ENCODE measurements at regions not wholly inside any gene's neighbourhood (a gene's known extent, or its start where the extent isn't known, plus 50 kb on each side); places are given as distances from the start of the nearest gene placed in this dataset.

- H3K27ac ChIP-seq: no peak overlapping the region
- TF ChIP-seq EP300 (IDR thresholded peaks at IDR 0.05) (no peak), POLR2A (IDR thresholded peaks at IDR 0.05) (no peak), POLR2AphosphoS5 (IDR thresholded peaks at IDR 0.05) (no peak), CTCF (IDR thresholded peaks at IDR 0.05) (no peak)
- H3K4me1 ChIP-seq: no peaks in the 10 kb centered on the region
- no peaks in the 10 kb centered on the region for H3K36me3 ChIP-seq
- no peak for DNase-seq (ENCODE audit: low spot score in 2 of 2)
- no peak overlapping the region for H3K4me3 ChIP-seq
- no peaks in the 10 kb centered on the region for H3K27me3 ChIP-seq
- no peaks in the 10 kb centered on the region for H3K9me3 ChIP-seq
- 59% methylated on average over 3 of the region's 3 CpGs for WGBS
Observed at GRCh38 chr18:11290786-11291185, 141.4 kb upstream of the PIEZO2 start.

- no peak for DNase-seq (ENCODE audit: low spot score in 2 of 2)
- TF ChIP-seq CTCF (IDR thresholded peaks at IDR 0.05) (no peak), POLR2A (IDR thresholded peaks at IDR 0.05) (no peak), POLR2AphosphoS5 (IDR thresholded peaks at IDR 0.05) (no peak), EP300 (IDR thresholded peaks at IDR 0.05) (no peak)
- WGBS: 100% methylated on average over 1 of the region's 1 CpG
- H3K4me1 ChIP-seq: no peaks in the 10 kb centered on the region
- no peak overlapping the region for H3K4me3 ChIP-seq
- H3K27me3 ChIP-seq: no peaks in the 10 kb centered on the region
- no peak overlapping the region for H3K27ac ChIP-seq
- H3K36me3 ChIP-seq: no peaks in the 10 kb centered on the region
- H3K9me3 ChIP-seq: no peaks in the 10 kb centered on the region
Observed at GRCh38 chr18:11289248-11289647, 139.9 kb upstream of the PIEZO2 start.

GRCh38 chr18:11288401-11288800 lies 139.0 kb upstream of the PIEZO2 start:
- no peaks in the 10 kb centered on the region for H3K27me3 ChIP-seq
- WGBS: 83% methylated on average over 1 of the region's 1 CpG
- TF ChIP-seq CTCF (IDR thresholded peaks at IDR 0.05) (no peak), POLR2AphosphoS5 (IDR thresholded peaks at IDR 0.05) (no peak), EP300 (IDR thresholded peaks at IDR 0.05) (no peak), POLR2A (IDR thresholded peaks at IDR 0.05) (no peak)
- H3K36me3 ChIP-seq: no peaks in the 10 kb centered on the region
- H3K4me1 ChIP-seq: no peaks in the 10 kb centered on the region
- no peaks in the 10 kb centered on the region for H3K9me3 ChIP-seq
- no peak overlapping the region for H3K27ac ChIP-seq
- H3K4me3 ChIP-seq: no peak overlapping the region
- DNase-seq (ENCODE audit: low spot score in 2 of 2): no peak

- Histone ChIP-seq H3K27me3 (no peaks in the 10 kb centered on the region), H3K9me3 (no peaks in the 10 kb centered on the region), H3K27ac (no peak overlapping the region), H3K36me3 (no peaks in the 10 kb centered on the region), H3K4me3 (no peak overlapping the region), H3K4me1 (no peaks in the 10 kb centered on the region)
- 71% methylated on average over 3 of the region's 3 CpGs for WGBS
- DNase-seq (ENCODE audit: low spot score in 2 of 2): no peak
- TF ChIP-seq POLR2AphosphoS5 (IDR thresholded peaks at IDR 0.05) (no peak), CTCF (IDR thresholded peaks at IDR 0.05) (no peak), EP300 (IDR thresholded peaks at IDR 0.05) (no peak), POLR2A (IDR thresholded peaks at IDR 0.05) (no peak)
Observed at GRCh38 chr18:11286431-11286830, 137.1 kb upstream of the PIEZO2 start.

- no peaks in the 10 kb centered on the region for H3K27me3 ChIP-seq
- H3K36me3 ChIP-seq: no peaks in the 10 kb centered on the region
- no peak for DNase-seq (ENCODE audit: low spot score in 2 of 2)
- TF ChIP-seq POLR2A (IDR thresholded peaks at IDR 0.05) (no peak), EP300 (IDR thresholded peaks at IDR 0.05) (no peak), POLR2AphosphoS5 (IDR thresholded peaks at IDR 0.05) (no peak), CTCF (IDR thresholded peaks at IDR 0.05) (no peak)
- no peak overlapping the region for H3K27ac ChIP-seq
- no peaks in the 10 kb centered on the region for H3K9me3 ChIP-seq
- 50% methylated on average over 4 of the region's 4 CpGs for WGBS
- H3K4me3 ChIP-seq: no peak overlapping the region
- H3K4me1 ChIP-seq: no peaks in the 10 kb centered on the region
Observed at GRCh38 chr18:11284811-11285210, 135.4 kb upstream of the PIEZO2 start.
